GM21529 (cell line): ENCODE measurements at regions not wholly inside any gene's neighbourhood (a gene's known extent, or its start where the extent isn't known, plus 50 kb on each side); places are given as distances from the start of the nearest gene placed in this dataset.

ENCODE experiments used
- ATAC-seq: cut with Tn5 transposase; IDR thresholded peaks from one replicate; pipeline ENCODE4 v1.9.1; 2021; ENCODE audit not compliant: unreplicated experiment

DNA sequence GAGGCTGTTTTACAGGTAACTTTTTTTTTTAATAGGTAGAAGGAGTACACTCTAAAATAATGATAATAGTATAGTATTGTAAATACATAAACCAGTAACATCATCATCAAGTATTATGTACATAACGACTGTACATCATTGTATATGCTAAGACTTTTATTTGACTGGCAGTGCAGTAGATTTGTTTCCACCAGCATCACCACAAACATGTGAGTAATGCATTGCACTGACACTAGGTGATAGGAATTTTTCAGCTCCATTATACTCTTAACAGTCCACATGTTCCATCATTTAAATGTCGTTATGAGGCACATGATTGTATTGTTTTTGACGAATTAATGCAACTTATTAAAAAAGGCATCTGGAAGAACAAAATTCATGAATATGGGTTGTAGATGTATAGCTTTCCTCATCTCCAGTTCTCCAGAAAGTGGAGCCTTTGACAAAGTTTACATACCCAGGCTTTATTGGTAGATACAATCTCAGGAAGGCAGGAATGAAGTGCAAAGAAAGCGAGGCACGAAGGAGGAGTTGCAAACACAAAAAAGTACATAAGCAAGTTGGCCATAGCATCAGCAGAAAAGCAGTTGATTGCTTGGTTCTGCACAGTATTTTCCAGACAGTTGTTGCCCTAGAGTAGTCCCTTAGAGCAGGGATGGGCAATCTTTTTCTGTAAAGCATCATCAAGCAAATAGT, 336.9 kb upstream of the NR3C2 start:
- ATAC-seq: no peak

DNA sequence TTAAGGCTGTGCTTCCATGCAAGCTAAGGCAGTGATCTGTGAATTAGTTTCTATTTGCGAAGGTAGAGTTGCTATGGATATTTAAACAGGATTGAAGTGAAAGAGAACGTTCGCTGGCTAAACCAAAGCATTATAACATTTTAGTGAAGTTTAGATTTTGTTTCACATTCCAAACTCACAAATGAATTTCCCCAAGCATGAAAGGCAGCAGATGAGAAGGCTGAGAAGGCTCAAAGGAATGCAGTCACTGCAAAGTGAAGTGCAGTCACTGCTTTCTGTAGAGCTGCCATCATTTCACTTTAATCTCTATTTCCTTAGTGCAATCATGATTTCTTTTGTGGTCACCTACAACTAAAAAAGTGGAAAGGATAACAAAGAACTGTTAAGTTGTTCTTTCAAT, 334.7 kb upstream of the NR3C2 start:
- no peak for ATAC-seq

DNA sequence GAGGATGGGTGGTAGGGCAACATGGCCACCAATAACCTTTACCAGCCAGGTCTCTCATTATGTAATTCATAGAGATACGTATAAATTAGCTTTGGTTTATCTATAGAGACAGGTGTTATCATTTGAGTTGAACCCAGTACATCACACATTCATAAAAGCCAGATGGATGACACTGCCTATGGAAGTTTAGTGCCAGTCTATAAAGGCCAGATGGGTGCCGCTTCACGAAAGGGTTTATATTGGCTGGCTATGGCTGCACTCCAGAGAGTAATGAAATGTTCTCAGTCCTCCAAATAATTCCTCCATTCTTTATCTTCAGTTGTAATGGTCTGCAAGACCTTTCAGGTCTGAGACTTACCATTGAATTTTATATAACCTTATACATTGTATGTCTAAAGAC, 331.9 kb upstream of the NR3C2 start:
- ATAC-seq: no peak

DNA sequence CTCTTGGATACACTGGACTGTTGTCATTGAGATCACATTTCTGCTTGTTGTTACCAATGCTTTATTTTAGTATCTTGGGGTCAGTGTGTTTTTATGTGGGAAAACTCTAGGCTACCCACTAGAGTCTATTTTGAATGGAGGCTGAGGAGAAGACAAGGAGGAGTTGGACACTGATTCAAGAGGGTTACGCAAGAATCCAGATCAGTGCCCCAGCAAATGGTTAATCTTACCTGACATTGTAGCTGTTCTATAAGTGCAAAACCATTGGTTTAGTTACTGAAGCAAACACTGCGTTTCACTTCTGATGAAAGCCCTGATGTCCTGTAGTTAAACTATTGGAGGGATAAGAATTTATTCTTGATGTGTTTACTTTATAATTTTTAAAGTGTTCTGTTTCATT, 331.1 kb upstream of the NR3C2 start:
- no peak for ATAC-seq

DNA sequence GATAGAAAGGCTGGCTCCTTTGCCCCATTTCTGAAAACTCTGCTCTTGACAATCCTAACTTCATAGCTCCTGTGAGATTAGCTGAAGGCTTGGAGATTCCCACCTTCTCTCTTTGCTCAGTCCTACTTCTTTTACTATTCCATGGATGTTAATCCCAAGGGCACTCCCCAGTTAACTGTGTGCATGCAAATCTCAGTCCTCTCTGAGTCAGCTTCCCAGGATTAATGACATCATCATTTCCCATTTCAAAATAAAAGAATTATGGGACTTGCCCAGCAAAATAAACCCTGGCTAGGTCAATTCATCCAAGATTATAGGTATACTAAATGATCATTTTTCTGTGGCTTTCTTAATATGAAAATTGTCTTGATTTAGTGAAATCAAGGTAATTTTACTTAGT, 328.6 kb upstream of the NR3C2 start:
- ATAC-seq: no peak

DNA sequence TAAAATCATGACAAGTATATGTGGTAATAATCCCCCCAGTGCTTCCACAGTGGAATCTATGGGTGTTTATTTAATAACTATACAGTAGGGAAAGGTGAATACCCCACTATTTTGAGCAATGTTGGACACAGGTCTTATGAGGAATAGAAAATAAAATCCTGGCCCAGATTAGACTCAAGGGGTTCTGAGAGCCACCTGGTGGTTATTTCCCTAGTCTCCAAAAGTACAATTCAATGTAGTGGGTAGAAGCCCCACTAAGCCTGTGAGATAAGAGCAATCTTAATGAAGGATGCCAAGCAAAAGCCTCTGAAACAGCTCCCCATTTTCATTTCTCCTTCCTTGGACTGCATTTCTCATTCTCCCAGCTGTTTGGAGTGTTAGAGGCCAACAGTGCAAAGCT, 328.2 kb upstream of the NR3C2 start:
- ATAC-seq: no peak

DNA sequence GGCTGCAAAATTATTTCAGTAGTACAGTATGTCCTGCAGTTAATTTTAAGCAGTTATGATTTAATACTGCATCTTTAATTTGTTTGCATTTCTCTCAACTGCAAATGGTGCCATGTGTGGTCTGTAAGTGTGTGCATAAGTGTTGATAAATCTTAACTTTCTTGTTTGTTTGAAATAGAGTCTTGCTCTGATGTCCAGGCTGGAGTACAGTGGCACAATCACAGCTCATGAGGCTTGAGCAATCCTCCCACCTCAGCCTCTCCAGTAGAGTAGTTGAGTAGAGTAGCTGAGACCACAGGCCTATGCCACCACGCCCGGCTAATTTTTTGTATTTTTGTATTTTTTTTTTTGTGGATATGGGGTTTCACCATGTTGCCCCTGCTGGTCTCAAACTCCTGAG, 322.5 kb upstream of the NR3C2 start:
- no peak for ATAC-seq

DNA sequence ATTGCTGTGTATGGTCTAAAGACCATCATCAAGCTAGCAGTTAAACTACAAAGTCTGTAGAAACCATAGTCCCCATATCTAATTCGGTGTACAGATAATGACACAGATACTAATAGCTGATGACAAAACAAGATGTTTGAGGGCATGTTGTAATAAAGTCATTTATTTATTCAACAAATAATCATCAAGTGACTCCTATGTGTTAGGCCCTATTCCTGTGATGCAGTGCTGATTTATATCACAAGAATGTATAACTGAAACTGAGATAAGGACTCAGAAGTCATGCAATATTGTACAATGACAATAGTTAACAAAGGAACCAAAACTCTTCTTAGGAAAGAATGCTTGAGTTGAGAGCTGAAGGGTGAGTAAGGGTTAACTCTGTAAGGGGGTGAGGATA, 315.0 kb upstream of the NR3C2 start:
- ATAC-seq: no peak

DNA sequence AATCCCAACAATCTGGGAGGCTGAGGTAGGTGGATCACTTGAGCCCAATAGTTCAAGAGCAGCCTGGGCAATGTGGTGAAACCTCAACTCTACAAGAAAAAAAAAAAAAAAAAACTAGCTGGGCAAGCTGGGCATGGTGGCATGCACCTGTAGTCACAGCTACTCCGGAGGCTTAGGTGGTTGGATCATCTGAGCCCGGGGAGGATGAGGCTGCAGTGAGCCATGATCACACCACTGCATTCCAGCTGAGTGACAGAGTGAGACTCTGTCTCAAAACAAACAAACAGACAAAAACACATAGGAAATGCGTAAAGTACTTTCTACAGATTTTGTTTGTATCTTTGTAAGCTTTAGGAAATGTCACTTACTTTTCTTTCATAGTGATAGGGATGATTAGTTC, 307.2 kb upstream of the NR3C2 start:
- ATAC-seq: no peak

DNA sequence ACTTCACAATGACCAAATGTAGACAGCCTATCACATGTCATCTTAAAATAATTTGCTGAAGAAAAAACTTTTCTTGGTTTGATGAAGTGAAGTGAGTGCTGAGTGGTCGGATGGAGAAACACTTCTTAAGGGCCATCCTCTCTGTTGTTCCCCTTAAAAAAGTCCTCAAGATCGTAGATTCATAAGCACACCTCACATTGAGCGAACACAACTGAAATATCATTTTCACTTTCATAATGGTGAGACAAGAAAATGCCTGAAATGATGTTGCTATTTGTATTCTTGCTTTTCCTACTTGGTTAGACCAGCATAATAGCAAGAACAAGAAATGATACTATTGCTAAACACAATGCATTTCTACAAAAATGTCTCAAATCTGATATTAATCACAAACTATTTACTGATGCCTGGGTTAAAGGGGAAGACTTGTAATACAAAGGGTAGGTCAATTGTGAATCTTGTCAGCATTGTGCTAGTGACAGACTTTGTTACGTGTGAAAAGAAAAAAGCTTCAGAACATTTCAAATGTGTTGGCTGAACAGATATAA, 305.6 kb upstream of the NR3C2 start:
- ATAC-seq: no peak

DNA sequence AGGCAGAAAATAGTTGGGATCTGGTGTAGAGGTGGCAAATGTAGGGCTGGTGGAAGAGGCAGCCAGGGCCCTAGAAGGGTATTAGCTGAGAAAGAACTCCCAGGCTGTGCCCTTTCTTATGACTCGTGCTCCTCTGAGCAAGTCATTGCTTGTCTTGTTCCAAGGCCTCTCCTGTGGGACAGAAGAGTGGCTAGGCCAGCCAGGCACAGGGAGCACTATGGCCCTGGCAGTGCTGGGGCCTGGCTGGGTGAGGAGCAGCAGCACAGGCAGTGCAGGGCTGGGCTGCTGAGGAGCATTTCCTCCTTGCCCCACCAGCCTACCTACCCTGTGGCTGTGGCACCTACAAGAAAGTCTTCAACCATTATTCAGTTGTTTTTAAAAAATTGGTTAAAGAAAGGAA, 298.5 kb upstream of the NR3C2 start:
- ATAC-seq: no peak

DNA sequence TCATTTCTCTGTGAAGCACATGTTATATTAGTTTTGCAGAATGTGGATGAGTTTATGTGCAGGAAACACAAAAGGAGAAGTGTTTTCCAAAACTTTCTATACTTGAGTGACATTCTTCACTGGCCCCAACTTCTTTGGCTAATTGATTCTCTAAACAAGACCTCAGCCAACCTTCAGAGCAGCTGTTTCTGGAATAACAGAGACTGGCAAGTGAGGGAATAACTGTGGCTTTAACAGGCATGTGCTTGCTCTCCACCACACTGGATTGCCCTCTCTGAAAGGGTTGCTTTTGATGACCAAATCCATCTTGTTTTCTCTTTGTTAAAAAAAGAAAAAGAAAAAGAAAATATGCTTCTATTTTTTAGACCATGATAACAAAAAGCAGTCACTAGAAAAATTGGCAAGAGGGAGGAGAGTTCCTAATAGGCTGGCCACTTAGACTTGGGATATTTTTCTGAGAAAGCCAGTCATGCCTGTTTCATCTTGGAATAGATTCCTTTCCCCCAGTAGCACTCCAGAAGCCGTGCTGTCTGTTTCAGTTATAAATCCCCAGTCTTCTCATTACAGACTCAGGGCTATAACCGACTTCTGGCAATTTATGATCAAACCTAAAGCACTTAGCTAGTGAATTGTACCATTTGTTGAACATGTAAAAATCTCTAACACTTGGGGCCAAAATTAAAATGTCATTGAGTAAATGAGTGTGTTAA, 295.0 kb upstream of the NR3C2 start:
- no peak for ATAC-seq

DNA sequence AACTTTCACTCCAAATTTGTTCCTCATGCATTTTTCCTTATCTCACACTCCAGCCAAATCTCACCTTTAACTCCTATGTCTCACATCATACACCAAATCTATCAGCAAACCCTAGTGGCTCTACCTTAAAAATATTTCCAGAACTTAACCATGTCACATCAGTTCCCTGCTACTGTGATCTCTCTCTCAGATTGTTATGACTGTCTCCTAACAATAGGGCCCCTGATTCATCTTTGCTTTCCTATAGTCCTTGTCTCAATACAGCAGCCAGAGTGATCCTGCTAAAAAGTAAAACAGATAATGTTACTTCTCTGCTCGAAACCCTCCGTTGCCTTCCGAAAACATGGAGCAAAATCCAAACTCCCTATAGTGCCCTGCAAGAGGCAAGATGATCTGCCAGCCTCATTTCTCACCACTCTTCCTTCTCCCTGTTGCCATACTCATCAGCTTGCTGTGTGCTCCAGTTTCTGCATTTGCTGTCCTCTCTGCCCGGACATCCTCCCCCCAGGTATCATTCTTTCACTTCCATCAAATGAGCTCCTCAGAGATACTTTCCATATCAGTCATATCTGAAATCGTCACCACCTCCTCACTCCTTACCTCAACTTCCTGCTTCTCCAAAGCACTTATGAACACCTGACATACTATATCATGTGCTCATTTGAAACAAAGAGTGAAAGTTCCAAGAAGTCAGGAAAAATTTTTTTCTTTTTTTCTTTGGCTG, 293.4 kb upstream of the NR3C2 start:
- peak; percentile 85 for ATAC-seq

DNA sequence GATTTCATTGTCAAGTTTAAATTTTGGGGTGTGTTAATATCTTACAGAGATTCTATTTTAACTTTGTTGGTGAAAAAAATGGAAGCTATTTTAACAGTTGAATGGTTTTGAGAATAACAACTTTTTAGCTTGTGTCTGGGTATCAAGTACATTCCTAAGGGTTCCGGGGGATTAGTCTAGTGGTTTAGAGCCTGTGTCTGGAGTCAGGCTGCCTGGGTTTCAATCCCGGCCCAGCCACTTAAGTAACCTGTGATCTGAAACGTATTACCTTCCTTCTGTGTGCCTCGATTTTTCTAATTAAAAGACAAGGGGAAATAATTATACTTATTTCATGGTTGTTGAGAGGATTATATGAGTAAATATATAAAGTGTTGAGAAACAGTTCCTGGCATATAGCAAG, 288.6 kb upstream of the NR3C2 start:
- no peak for ATAC-seq

DNA sequence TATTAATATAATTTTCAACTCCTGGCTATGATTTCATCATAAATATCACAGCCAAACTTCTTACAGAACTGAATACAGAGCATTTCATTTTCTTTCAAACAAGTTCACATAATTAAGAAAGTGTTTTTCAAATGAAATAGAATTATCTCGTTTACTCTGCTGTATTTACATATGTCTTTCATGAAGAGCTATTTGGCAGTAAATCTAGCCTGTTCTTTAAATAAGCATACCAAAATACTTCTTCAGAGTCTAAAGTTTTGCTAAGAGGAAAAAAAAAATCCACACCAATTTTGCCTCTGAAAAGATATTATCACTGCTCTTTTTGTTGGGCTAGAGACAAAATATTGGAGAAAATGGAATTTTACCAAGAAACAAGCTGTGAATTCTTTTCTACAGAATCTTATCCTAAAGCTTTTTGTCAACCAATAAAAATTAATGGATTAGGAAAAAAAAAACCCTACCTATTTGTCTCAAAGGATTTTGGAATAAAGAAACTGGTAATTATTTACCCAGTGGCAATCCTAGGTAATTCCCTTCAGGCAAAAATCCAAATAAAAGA, 287.9 kb upstream of the NR3C2 start:
- ATAC-seq: no peak

DNA sequence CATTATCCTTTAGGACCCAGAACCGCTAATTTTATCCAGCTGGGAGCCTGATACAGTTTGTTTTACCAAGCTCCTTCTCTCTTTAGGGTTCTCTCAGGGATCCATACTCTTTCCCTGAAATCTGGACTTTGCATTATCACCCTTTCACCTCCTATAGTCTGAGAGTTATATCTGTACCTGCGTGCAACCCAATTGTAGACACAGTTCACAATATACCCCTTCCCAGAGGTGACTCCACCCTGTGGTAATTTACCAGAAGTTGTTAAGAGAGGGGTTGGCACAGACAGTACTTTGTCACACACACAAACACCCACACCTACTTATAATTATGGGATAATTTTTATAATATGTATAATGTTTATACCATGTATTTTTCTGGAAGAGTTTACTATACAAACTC, 275.8 kb upstream of the NR3C2 start:
- ATAC-seq: no peak

DNA sequence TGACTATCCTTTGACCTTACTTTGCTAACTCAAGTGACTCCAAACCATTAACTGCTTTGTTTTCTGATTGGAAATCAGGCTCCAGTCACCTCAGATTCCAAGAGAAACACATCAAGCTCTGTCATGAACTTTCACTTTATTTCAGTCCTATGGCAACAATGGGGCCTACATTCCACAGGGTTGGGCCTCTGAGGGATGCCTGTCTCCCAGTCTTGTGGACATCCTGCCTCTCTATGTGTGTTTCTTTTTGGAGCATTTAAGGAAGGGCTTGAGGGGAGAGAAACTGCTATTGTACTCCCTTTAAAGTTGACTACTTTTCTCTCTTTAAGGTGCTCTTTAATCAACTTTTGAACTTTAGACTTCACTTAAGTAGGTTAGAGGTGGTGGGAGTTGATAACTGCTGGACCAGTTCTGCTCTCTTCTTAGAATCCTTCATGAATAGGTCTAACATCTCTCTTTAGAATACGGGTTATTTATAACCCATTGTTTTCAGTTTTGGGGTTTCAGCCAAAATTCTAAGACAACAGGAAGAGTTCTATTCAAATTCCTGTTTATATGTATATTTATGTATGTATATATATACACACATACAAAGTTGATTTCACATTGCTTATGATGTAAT, 274.3 kb upstream of the NR3C2 start:
- ATAC-seq: no peak

DNA sequence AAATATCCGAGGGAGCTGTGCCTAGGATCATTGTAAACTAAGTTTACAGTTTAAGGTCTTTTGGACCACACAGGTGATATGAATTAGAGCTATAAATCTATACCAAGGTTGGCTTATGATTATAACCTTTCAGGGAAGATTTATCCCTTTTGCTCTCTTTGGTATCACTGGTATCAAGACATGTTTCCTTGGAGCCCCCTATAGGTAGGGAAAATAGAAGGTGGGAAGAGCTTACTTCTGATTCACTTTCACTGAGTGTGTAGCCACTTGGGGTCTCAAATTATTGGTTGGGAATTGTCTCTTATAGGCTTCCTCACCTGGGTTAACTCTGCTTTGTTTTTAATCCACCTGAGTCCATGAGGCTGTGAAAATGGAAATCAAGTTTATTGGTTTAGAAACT, 262.1 kb upstream of the NR3C2 start:
- ATAC-seq: no peak

DNA sequence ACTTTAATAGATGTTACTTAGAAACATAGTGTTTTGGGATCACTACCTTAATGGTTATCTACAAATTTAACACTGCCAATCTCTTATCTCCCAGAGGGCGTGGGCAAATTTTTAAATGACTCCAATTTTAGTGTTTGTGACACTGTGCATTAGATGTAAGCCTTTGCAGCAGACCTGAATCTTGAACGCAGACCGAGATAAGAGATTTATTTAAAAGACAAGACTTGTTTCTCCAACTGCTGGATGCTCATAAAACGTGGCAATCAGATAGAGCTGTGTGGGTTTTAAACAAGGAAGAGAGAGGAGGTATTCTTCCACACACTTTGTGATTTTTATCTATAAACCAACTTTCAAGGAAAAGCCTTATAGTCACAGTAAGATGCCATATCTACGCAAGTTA, 252.5 kb upstream of the NR3C2 start:
- ATAC-seq: no peak

DNA sequence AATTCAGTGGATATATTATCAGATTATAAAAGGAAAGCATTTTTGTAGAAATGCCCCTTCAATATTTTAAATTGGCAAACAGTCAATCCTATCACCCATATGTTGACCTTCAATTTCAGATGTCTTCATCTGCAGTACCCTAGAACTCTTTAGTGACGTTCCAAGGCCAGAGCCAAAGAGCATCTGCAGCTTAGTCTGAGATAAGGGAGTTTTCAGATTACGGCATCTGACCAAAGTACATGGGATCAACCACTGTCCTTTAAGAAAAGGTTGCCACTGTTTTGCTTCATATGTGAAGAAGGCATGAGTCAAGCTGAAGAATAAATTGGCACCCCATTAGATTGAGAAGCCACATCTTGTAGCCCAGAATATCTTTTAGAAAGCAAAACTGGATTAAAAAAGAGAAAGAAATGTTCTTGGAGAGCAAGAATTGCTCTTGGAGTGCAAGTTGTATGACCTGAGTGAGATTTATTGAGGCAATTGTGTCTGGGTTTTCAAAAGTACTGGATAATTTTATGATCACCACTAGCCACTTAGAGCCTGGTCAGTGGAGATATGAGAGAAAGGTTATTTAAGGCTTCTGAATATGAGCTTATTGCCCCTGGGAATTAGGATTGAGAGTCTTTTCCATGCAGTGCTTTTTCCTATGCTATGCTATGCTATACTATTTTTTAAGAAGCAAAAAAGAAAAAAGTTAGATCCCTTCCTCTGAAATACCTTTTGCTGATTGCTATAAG, 251.9 kb upstream of the NR3C2 start:
- ATAC-seq: no peak

DNA sequence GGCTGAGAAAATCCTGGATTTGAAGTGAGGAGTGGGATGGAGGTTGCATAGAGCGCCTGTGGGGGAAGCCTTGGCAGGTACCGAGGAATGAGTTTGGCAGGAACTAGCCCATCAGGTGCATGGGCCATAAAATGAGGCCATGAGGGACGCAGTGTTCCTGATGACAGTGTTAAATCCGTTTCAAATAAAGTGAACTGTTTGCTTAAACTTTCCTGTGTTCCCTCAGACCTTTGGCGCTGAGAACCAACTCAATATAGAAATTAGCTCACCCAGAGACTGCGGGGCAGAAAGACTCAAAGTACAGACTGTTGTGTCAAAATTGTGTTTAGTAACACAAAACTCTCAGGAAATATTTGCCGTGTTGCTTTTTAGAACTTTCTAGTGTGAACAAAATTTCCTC, 250.0 kb upstream of the NR3C2 start:
- no peak for ATAC-seq
